Heart left ventricle (tissue), 16 donors: ENCODE measurements at regions not wholly inside any gene's neighbourhood (a gene's known extent, or its start where the extent isn't known, plus 50 kb on each side); places are given as distances from the start of the nearest gene placed in this dataset.

Source experiments
- ATAC-seq, 4 donors: fragments of 200-7000 bp; cut with Tn5 transposase; one replicate each; pipeline ENCODE4 v1.9.1; 2020 to 2022; ENCODE audit warnings: moderate library complexity in 4 of 4, mild to moderate bottlenecking in 3 of 4, moderate number of reproducible peaks in 1 of 4
- DNase-seq, 5 donors: peaks; one replicate each; pipeline ENCODE4 v3.0.0-alpha.2; 2020
- H3K27ac ChIP-seq, 12 donors: fragments of 200-600 bp; sonication (generic) in 4 of 12; one replicate each; pipeline versions ENCODE4 v1.5.0 to v1.8.0; 2016 to 2022; ENCODE audit warnings: mild to moderate bottlenecking in 2 of 12
- H3K27me3 ChIP-seq, 9 donors: fragments of 200-600 bp; sonication (generic) in 2 of 9; one replicate each; pipeline versions ENCODE4 v1.5.1 to v1.8.0; 2016 to 2022; ENCODE audit warnings: mild to moderate bottlenecking in 3 of 9
- H3K36me3 ChIP-seq, 9 donors: fragments of 200-600 bp; sonication (generic) in 2 of 9; one replicate each; pipeline versions ENCODE4 v1.5.0 to v1.8.0; 2018 to 2022; ENCODE audit warnings: mild to moderate bottlenecking in 2 of 9
- H3K4me1 ChIP-seq, 12 donors: fragments of 200-600 bp; sonication (generic) in 4 of 12; one replicate each; pipeline versions ENCODE4 v1.5.0 to v1.8.0; 2016 to 2022; ENCODE audit warnings: mild to moderate bottlenecking in 3 of 12
- H3K4me3 ChIP-seq, 12 donors: fragments of 200-600 bp; sonication (generic) in 4 of 12; one replicate each; pipeline versions ENCODE4 v1.5.0 to v1.8.0; 2017 to 2022; ENCODE audit warnings: mild to moderate bottlenecking in 9 of 12, moderate library complexity in 4 of 12
- H3K9me3 ChIP-seq, 12 donors: fragments of 200-600 bp; sonication (generic) in 4 of 12; one replicate each; pipeline versions ENCODE4 v1.5.0 to v1.8.0; 2016 to 2022; ENCODE audit warnings: mild to moderate bottlenecking in 1 of 12
- POLR2A ChIP-seq, 2 donors: fragments of 450-650 bp; IDR thresholded peaks; one replicate each; pipeline ENCODE4 v1.6.1; 2017; ENCODE audit warnings: antibody characterized with exemption in 2 of 2, mild to moderate bottlenecking in 2 of 2, moderate library complexity in 2 of 2
- WGBS, 4 donors: extraction: QIAGEN DNeasy Blood & Tissue Kit in 2 of 4; methylation state at CpG; one replicate each; pipeline versions ENCODE4 v1.1.5 to v1.1.7; 2013 to 2018; 5-methylcytosine and 5-hydroxymethylcytosine counted together
- intact Hi-C, 10 donors: fragments of 100-400 bp; cut with DNase I; formaldehyde crosslinking; loops; one replicate each; pipeline versions ENCODE4 v1.11.1 to v1.14.2; 2022
- TF ChIP-seq, protein P1 (sequence below), 12 donors: fragments of 200-600 bp; sonication (generic) in 4 of 12; IDR thresholded peaks; one replicate each; pipeline versions ENCODE4 v1.5.0 to v1.8.0; 2018 to 2022; ENCODE audit warnings: antibody characterized with exemption in 12 of 12, mild to moderate bottlenecking in 5 of 12
- donor health status: ischemic (EF 13 %, LVEDD 7.1; RV severe dilation, severe dysfunction).
- donor health status: healthy with polysubstance abuse.
- donor health status: DM: no; HTN: yes; CAD: no.
- donor health status: DM: no; HTN: no; CAD: no.
- donor health status: ischemic (EF 25% LVEDD 6.9; RV normal size, moderate dysfunction).
- donor health status: ischemic (EF 25% LVEDD 5.7; RV mildly dilated, moderate dysfunction).
- donor health status: healthy.
- donor health status: DM: yes; HTN: yes; CAD: no.
- donor health status: ischemic (EF 35%, LVEDD 5.7; RV mildly dilated, moderate dysfunction).
- donor health status: nonischemic (EF 11% LVEDD 7.7; RV severe dilation, severe dysfunction).
- donor health status: DM: yes; HTN: yes; CAD: no.
- donor health status: PGD.
- donor health status: ischemic (EF 29% LVEDD 5.4; RV normal size, mild dysfunction).
- donor health status: nonischemic (EF 23%, LVEDD 6.1; RV moderate dilation, normal function).

DNA sequence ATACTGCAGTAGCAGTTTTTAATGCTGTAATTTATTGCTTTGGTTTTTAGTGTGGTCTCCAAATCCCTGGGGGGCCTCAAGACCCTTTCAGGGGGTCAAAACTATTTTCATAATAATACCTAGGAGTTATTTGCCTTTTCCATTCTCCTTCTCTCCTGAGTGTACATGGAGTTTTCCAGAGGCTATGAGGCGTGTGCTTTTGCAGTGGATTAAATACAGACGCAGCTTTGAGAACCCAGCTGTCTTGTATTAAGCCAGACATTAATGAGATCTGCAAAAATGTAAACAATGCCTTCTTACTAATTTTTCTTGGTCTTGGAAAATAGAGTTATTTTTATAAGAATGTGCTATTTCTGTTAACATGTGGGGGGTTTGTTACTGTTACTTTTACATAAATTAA is 68.6 kb downstream of the SLC25A47 start:
- H3K4me1 ChIP-seq = peaks cover 0 to 20% (median 10%) of the 10 kb centered on the region in 12 donors
- no peak for ATAC-seq
- intact Hi-C loops = no loop called here
- no peak overlapping the region for H3K4me3 ChIP-seq
- DNase-seq = no peak
- H3K27me3 ChIP-seq = no peaks in the 10 kb centered on the region
- no peaks in the 10 kb centered on the region for H3K36me3 ChIP-seq
- H3K27ac ChIP-seq = no peak overlapping the region
- WGBS, 4 donors = 79 to 83% (median 80%) methylated on average over 2 of the region's 2 CpGs
- no peak for TF ChIP-seq POLR2A (IDR thresholded peaks at IDR 0.05)
- TF ChIP-seq, protein P1, sequence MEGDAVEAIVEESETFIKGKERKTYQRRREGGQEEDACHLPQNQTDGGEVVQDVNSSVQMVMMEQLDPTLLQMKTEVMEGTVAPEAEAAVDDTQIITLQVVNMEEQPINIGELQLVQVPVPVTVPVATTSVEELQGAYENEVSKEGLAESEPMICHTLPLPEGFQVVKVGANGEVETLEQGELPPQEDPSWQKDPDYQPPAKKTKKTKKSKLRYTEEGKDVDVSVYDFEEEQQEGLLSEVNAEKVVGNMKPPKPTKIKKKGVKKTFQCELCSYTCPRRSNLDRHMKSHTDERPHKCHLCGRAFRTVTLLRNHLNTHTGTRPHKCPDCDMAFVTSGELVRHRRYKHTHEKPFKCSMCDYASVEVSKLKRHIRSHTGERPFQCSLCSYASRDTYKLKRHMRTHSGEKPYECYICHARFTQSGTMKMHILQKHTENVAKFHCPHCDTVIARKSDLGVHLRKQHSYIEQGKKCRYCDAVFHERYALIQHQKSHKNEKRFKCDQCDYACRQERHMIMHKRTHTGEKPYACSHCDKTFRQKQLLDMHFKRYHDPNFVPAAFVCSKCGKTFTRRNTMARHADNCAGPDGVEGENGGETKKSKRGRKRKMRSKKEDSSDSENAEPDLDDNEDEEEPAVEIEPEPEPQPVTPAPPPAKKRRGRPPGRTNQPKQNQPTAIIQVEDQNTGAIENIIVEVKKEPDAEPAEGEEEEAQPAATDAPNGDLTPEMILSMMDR (IDR thresholded peaks at IDR 0.05) = no peak
- H3K9me3 ChIP-seq = no peaks in the 10 kb centered on the region

DNA sequence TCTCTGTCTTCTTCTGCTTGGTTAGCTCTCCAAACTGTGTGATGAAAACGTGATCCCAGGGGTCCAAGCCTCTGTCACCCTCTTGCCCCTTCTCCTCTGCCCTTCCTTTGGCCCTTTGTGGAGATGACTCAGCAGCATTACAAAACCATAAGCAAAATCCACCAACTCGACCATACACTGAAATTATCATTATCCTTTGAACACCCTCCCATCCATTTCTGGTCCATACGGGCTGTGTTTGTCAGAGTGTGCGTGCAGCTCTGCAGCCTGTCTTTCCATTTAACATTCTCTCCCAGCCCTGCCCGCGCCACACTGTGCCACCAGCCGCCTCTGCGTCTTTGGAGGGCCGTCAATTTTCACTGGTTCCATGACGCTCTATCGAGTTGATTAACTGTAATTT is 69.2 kb downstream of the SLC25A47 start:
- DNase-seq (no peak), ATAC-seq (no peak)
- H3K4me3 ChIP-seq = no peak overlapping the region
- H3K27ac ChIP-seq = no peak overlapping the region
- H3K4me1 ChIP-seq = peaks cover 0 to 20% (median 10%) of the 10 kb centered on the region in 12 donors
- intact Hi-C loops = no loop called here
- H3K9me3 ChIP-seq = no peaks in the 10 kb centered on the region
- TF ChIP-seq POLR2A (IDR thresholded peaks at IDR 0.05) = no peak
- TF ChIP-seq, protein P1 (IDR thresholded peaks at IDR 0.05) = no peak
- H3K36me3 ChIP-seq = no peaks in the 10 kb centered on the region
- H3K27me3 ChIP-seq = no peaks in the 10 kb centered on the region
- 85 to 93% (median 87%) methylated on average over 11 of the region's 11 CpGs for WGBS, 4 donors

DNA sequence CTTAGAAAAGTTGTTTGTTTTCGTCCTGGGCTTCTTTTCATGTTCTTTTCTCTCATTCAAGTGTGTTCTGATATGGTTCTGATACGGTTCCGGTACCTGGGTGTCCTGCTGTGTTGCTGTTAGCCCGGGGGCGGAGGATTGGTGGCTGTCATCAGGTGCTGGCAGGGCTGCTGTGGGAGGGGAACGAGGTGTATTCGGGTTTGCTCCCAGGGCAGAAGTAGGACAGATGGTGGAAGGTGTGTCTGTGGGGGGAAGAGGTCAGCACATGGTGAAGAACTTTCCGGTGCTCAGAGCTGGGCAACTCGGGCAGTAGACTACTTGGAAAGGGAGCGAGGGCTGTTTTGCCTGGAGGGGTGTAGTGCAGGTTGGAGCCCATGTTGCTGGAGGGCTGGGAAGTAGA is 70.2 kb downstream of the SLC25A47 start:
- Histone ChIP-seq H3K4me3 (no peak overlapping the region), H3K36me3 (no peaks in the 10 kb centered on the region), H3K4me1 (peaks cover 0 to 20% (median 10%) of the 10 kb centered on the region in 12 donors), H3K9me3 (no peaks in the 10 kb centered on the region), H3K27ac (no peak overlapping the region), H3K27me3 (no peaks in the 10 kb centered on the region)
- no peak for TF ChIP-seq POLR2A (IDR thresholded peaks at IDR 0.05)
- TF ChIP-seq, protein P1 (IDR thresholded peaks at IDR 0.05) = no peak
- WGBS, 4 donors = 90 to 93% (median 92%) methylated on average over 10 of the region's 10 CpGs
- ATAC-seq (no peak), DNase-seq (no peak)
- intact Hi-C loops = no loop called here

DNA sequence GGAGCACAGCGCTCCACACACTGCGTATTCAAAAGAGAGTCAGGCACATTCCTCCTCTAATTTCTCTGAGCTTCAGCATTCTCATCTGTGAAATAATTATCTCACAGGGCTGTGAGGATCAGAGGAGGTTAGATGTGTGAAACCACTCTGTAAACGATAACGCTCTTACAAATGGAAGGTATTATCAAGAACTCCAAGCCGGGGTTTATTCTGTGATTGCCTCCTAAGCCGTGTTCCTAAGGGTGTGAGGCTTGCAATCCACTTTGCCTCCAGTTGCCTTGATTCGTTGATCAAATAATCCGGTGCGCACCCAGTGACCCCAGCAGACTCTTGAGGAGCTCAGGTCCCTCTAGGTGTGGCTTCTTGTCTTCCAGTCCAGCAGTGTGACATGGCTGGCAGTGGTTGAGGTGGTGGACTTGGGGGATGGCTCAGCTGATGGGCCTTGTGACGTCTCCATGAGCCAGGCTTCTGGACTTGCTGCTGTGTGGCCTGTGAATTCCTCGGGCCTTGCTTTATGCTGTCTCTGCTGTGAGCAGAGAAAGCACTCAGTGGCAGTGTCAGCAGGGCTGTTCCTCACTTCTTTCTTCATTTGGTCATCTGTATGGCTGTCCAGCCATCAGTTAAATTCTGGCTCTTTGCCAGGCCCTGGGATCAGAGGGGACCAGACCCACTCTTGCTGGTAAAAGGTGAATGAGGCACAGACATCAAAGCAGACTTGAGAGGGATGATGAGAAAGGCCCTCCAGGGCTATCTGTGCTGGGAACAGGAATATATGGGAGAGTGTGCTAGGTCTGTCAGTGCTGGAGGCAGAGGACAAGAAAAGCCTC is 71.0 kb downstream of the SLC25A47 start:
- H3K4me1 ChIP-seq = peaks cover 0 to 20% (median 9%) of the 10 kb centered on the region in 12 donors
- WGBS, 4 donors = 95 to 96% (median 96%) methylated on average over 11 of the region's 11 CpGs
- TF ChIP-seq, protein P1 (IDR thresholded peaks at IDR 0.05) = no peak
- no peak for TF ChIP-seq POLR2A (IDR thresholded peaks at IDR 0.05)
- H3K27me3 ChIP-seq = no peaks in the 10 kb centered on the region
- H3K36me3 ChIP-seq = no peaks in the 10 kb centered on the region
- ATAC-seq = no peak
- DNase-seq = no peak
- intact Hi-C loops = no loop called here
- no peak overlapping the region for H3K4me3 ChIP-seq
- no peak overlapping the region for H3K27ac ChIP-seq
- H3K9me3 ChIP-seq = no peaks in the 10 kb centered on the region
